ENCODE measurements at regions not wholly inside any gene's neighbourhood (a gene's known extent, or its start where the extent isn't known, plus 50 kb on each side); places are given as distances from the start of the nearest gene placed in this dataset.
"Not testable (repeated sequence)": the region's sequence is repeated elsewhere in the genome, so short reads cannot be mapped to it uniquely, and the experiment has no call there.

GRCh38 chr2:237214963-237215362 is 129.3 kb downstream of the COPS8 start:
- no peak for DNase-seq (ENCODE audit: low read depth in 3 of 3)

- no peak for DNase-seq (ENCODE audit: low read depth in 3 of 3)
Measured at GRCh38 chr2:237217995-237218616, 132.4 kb downstream of the COPS8 start.

GRCh38 chr2:237218756-237219155 is 133.1 kb downstream of the COPS8 start:
- no peak for DNase-seq (ENCODE audit: low read depth in 3 of 3)

GRCh38 chr2:237219826-237220225 is 134.1 kb downstream of the COPS8 start:
- DNase-seq (ENCODE audit: low read depth in 3 of 3), result no peak

GRCh38 chr2:237221443-237221842 is 135.8 kb downstream of the COPS8 start:
- DNase-seq (ENCODE audit: low read depth in 3 of 3), result no peak

GRCh38 chr2:237222178-237222577 is 136.5 kb downstream of the COPS8 start:
- no peak for DNase-seq (ENCODE audit: low read depth in 3 of 3)

GRCh38 chr2:237222601-237223041 is 136.9 kb downstream of the COPS8 start:
- no peak for DNase-seq (ENCODE audit: low read depth in 3 of 3)

- DNase-seq (ENCODE audit: low read depth in 3 of 3), result no peak
Measured at GRCh38 chr2:237223201-237223861, 137.6 kb downstream of the COPS8 start.

- DNase-seq (ENCODE audit: low read depth in 3 of 3), result no peak
Measured at GRCh38 chr2:237227190-237227589, 141.5 kb downstream of the COPS8 start.

GRCh38 chr2:237227592-237228280 is 142.0 kb downstream of the COPS8 start:
- no peak for DNase-seq (ENCODE audit: low read depth in 3 of 3)

- no peak for DNase-seq (ENCODE audit: low read depth in 3 of 3)
Measured at GRCh38 chr2:237228281-237228625, 142.6 kb downstream of the COPS8 start.

- DNase-seq (ENCODE audit: low read depth in 3 of 3), result no peak
Measured at GRCh38 chr2:237229905-237230304, 144.2 kb downstream of the COPS8 start.

GRCh38 chr2:237230355-237230754 is 144.7 kb downstream of the COPS8 start:
- no peak for DNase-seq (ENCODE audit: low read depth in 3 of 3)

- DNase-seq (ENCODE audit: low read depth in 3 of 3), result no peak
Measured at GRCh38 chr2:237231593-237231992, 145.9 kb downstream of the COPS8 start.

GRCh38 chr2:237232166-237232565 is 146.5 kb downstream of the COPS8 start:
- DNase-seq (ENCODE audit: low read depth in 3 of 3), result no peak

GRCh38 chr2:237234268-237234667 is 148.6 kb downstream of the COPS8 start:
- no peak for DNase-seq (ENCODE audit: low read depth in 3 of 3)

GRCh38 chr2:237235383-237236095 is 149.8 kb downstream of the COPS8 start:
- no peak for DNase-seq (ENCODE audit: low read depth in 3 of 3)

- no peak for DNase-seq (ENCODE audit: low read depth in 3 of 3)
Measured at GRCh38 chr2:237236188-237236587, 150.5 kb downstream of the COPS8 start.

GRCh38 chr2:237238249-237238648 is 152.6 kb downstream of the COPS8 start:
- DNase-seq (ENCODE audit: low read depth in 3 of 3), result no peak

- DNase-seq (ENCODE audit: low read depth in 3 of 3), result no peak
Measured at GRCh38 chr2:237240252-237240651, 154.6 kb downstream of the COPS8 start.

GRCh38 chr2:237240868-237241267 is 155.2 kb downstream of the COPS8 start:
- not testable (repeated sequence) for DNase-seq (ENCODE audit: low read depth in 3 of 3)

GRCh38 chr2:237242091-237242536 is 156.4 kb downstream of the COPS8 start:
- no peak for DNase-seq (ENCODE audit: low read depth in 3 of 3)
